Panc1 (cell line): ENCODE measurements at regions not wholly inside any gene's neighbourhood (a gene's known extent, or its start where the extent isn't known, plus 50 kb on each side); places are given as distances from the start of the nearest gene placed in this dataset.

ENCODE experiments used
- ATAC-seq: fragments of 200-7000 bp; cut with Tn5 transposase; 2 replicates; pipeline ENCODE4 v1.9.1; 2020; ENCODE audit warnings: mild to moderate bottlenecking, moderate library complexity
- BruUV-seq: library from RNA; stranded (reverse); fragments of 400-500 nt; replicated peaks from 2 replicates; lab custom pipeline; 2021; lab: Mats Ljungman, UMichigan
- CTCF ChIA-PET: fragments of 300-600 bp; sonication (Branson Sonifier 250); formaldehyde crosslinking; loops from one replicate; lab custom pipeline; 2022; ENCODE audit warnings: antibody characterized with exemption; lab: Charles Lee
- POLR2A ChIA-PET: fragments of 300-600 bp; sonication (Branson Sonifier 250); formaldehyde crosslinking; loops from one replicate; lab custom pipeline; 2022; ENCODE audit warnings: antibody characterized with exemption; lab: Charles Lee
- DNase-seq: peaks from one replicate; pipeline ENCODE4 v3.0.0-alpha.2; 2010; ENCODE audit warnings: low read depth, low spot score
- H3K27ac ChIP-seq: 2 replicates; pipeline ENCODE4 v1.5.1; 2011; ENCODE audit warnings: mild to moderate bottlenecking, low read length, inconsistent platforms
- H3K27me3 ChIP-seq: fragments of 200-500 bp; sonication (Bioruptor generic); 2 replicates; pipeline ENCODE4 v1.6.0; 2014; ENCODE audit warnings: low read length, inconsistent platforms; ENCODE audit not compliant: control insufficient read depth, insufficient read depth
- H3K36me3 ChIP-seq: fragments of 200-500 bp; sonication (Bioruptor generic); 2 replicates; pipeline ENCODE4 v1.5.1; 2014; ENCODE audit warnings: inconsistent platforms, mild to moderate bottlenecking, low read length, moderate library complexity; ENCODE audit not compliant: control insufficient read depth, insufficient read depth
- H3K4me1 ChIP-seq: 2 replicates; pipeline ENCODE4 v1.5.1; 2011; ENCODE audit warnings: inconsistent platforms, mild to moderate bottlenecking, low read length, moderate library complexity; ENCODE audit not compliant: control insufficient read depth, insufficient read depth
- H3K4me3 ChIP-seq, 2 experiments: 2 replicates each; pipeline ENCODE4 v1.5.1; 2011 to 2012; ENCODE audit warnings: low read depth in 2 of 2, low read length in 2 of 2, mild to moderate bottlenecking in 2 of 2, inconsistent platforms in 1 of 2, moderate library complexity in 1 of 2
- H3K9me3 ChIP-seq: fragments of 200-500 bp; sonication (Bioruptor generic); 2 replicates; pipeline ENCODE4 v1.5.1; 2014; ENCODE audit warnings: low read depth, mild to moderate bottlenecking, inconsistent platforms, low read length, moderate library complexity; ENCODE audit not compliant: control insufficient read depth, insufficient read depth
- POLR2AphosphoS5 ChIP-seq: IDR thresholded peaks from 2 replicates; pipeline ENCODE4 v1.6.1; 2012; ENCODE audit warnings: mild to moderate bottlenecking, low read depth, low read length, moderate library complexity
- SIN3A ChIP-seq: IDR thresholded peaks from 2 replicates; pipeline ENCODE4 v1.6.1; 2012; ENCODE audit warnings: low read depth, mild to moderate bottlenecking, low read length, moderate library complexity, borderline replicate concordance; ENCODE audit not compliant: insufficient read depth
- TCF7L2 ChIP-seq: IDR thresholded peaks from 2 replicates; pipeline ENCODE4 v1.6.1; 2011; ENCODE audit warnings: mild to moderate bottlenecking, low read depth, low read length, inconsistent platforms
- in situ Hi-C: cut with HindIII; loops from 2 replicates; pipeline ENCODE4 v1.10.0; 2016; ENCODE audit warnings: low sequenced_read_pairs, low pct_unique_long_range_greater_than_20kb
- intact Hi-C: fragments of 100-400 bp; cut with micrococcal nuclease; formaldehyde crosslinking; loops from one replicate; pipeline ENCODE4 v1.10.0; 2022; ENCODE audit not compliant: unreplicated experiment
- TF ChIP-seq, protein P1 (sequence below): fragments of 450-650 bp; IDR thresholded peaks from 2 replicates; pipeline ENCODE4 v1.5.1; 2017; ENCODE audit warnings: mild to moderate bottlenecking
- TF ChIP-seq, protein P2 (sequence below), 2 experiments: IDR thresholded peaks; 2 replicates each; pipeline ENCODE4 v1.6.1; 2011 to 2012; ENCODE audit warnings: low read depth in 2 of 2, control low read depth in 1 of 2, low read length in 1 of 2, mild to moderate bottlenecking in 1 of 2, moderate library complexity in 1 of 2; ENCODE audit not compliant: insufficient read depth in 1 of 2

DNA sequence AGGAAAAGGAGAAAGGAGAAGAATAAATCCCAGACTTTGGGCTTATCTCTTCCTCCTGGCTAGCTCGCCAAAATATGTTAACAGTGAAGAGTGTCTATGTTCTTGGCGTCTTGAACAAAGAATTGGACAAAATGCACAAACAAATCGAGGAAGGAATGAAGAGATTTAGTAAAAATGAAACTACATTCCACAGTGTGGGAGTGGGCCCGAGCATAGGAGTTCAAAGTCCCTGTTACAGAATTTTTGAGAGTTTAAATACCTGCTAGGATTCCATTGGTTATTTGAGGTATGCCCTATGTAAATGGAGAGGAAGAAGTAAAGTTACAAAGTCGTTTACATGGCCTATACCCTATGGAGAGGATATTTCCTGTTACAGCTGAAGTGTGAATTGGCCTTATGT is 525.1 kb upstream of the CNTN5 start:
- no TSS peak for BruUV-seq
- no peaks in the 10 kb centered on the region for H3K4me1 ChIP-seq
- no peaks in the 10 kb centered on the region for H3K9me3 ChIP-seq
- no peak overlapping the region for H3K4me3 ChIP-seq
- intact Hi-C loops (no loop called here), in situ Hi-C loops (no loop called here)
- TF ChIP-seq TCF7L2, result no peak
- TF ChIP-seq POLR2AphosphoS5, result no peak
- no peak for TF ChIP-seq SIN3A
- TF ChIP-seq, protein P1, sequence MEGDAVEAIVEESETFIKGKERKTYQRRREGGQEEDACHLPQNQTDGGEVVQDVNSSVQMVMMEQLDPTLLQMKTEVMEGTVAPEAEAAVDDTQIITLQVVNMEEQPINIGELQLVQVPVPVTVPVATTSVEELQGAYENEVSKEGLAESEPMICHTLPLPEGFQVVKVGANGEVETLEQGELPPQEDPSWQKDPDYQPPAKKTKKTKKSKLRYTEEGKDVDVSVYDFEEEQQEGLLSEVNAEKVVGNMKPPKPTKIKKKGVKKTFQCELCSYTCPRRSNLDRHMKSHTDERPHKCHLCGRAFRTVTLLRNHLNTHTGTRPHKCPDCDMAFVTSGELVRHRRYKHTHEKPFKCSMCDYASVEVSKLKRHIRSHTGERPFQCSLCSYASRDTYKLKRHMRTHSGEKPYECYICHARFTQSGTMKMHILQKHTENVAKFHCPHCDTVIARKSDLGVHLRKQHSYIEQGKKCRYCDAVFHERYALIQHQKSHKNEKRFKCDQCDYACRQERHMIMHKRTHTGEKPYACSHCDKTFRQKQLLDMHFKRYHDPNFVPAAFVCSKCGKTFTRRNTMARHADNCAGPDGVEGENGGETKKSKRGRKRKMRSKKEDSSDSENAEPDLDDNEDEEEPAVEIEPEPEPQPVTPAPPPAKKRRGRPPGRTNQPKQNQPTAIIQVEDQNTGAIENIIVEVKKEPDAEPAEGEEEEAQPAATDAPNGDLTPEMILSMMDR, result no peak
- TF ChIP-seq, protein P2, sequence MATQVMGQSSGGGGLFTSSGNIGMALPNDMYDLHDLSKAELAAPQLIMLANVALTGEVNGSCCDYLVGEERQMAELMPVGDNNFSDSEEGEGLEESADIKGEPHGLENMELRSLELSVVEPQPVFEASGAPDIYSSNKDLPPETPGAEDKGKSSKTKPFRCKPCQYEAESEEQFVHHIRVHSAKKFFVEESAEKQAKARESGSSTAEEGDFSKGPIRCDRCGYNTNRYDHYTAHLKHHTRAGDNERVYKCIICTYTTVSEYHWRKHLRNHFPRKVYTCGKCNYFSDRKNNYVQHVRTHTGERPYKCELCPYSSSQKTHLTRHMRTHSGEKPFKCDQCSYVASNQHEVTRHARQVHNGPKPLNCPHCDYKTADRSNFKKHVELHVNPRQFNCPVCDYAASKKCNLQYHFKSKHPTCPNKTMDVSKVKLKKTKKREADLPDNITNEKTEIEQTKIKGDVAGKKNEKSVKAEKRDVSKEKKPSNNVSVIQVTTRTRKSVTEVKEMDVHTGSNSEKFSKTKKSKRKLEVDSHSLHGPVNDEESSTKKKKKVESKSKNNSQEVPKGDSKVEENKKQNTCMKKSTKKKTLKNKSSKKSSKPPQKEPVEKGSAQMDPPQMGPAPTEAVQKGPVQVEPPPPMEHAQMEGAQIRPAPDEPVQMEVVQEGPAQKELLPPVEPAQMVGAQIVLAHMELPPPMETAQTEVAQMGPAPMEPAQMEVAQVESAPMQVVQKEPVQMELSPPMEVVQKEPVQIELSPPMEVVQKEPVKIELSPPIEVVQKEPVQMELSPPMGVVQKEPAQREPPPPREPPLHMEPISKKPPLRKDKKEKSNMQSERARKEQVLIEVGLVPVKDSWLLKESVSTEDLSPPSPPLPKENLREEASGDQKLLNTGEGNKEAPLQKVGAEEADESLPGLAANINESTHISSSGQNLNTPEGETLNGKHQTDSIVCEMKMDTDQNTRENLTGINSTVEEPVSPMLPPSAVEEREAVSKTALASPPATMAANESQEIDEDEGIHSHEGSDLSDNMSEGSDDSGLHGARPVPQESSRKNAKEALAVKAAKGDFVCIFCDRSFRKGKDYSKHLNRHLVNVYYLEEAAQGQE (IDR thresholded peaks at IDR 0.05; ENCODE audit: insufficient read depth in 1 of 2, low read depth in 2 of 2, low read length in 1 of 2), result no peak
- no peaks in the 10 kb centered on the region for H3K27me3 ChIP-seq
- POLR2A ChIA-PET, result no interaction called here
- ATAC-seq (no peak), DNase-seq (no peak)
- H3K27ac ChIP-seq, result no peak overlapping the region
- CTCF ChIA-PET, result no interaction called here
- H3K36me3 ChIP-seq, result no peaks in the 10 kb centered on the region

DNA sequence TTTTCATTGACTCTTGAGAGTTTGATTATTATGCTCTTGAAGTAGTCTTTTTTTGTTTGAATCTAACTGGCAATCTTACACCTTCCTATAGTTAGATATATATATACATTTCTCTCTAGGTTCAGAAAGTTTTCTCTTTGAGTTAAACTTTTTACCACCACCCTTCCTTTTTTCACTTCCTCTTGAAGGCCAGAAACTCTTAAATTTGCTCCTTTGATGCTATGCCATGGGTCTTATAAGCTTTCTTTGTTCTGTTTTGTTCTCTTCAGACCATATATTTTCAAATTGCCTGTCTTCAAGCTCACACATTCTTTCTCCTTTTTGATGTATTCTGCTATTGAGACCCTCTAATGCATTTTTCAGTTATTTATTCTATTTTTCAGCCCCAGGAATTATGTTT is 513.5 kb upstream of the CNTN5 start:
- no peak for ATAC-seq
- H3K4me1 ChIP-seq, result no peaks in the 10 kb centered on the region
- no TSS peak for BruUV-seq
- 0 out of 2 replicates have a peak, but pooled peaks cover 3% of the 10 kb centered on the region for H3K9me3 ChIP-seq
- in situ Hi-C loops, result no loop called here
- TF ChIP-seq, protein P1, result no peak
- no peak for TF ChIP-seq POLR2AphosphoS5
- TF ChIP-seq SIN3A, result no peak
- TF ChIP-seq TCF7L2, result no peak
- TF ChIP-seq, protein P2 (IDR thresholded peaks at IDR 0.05; ENCODE audit: insufficient read depth in 1 of 2, low read depth in 2 of 2, low read length in 1 of 2), result no peak
- intact Hi-C loops, result no loop called here
- CTCF ChIA-PET, result no interaction called here
- no peaks in the 10 kb centered on the region for H3K36me3 ChIP-seq
- H3K4me3 ChIP-seq, result no peak overlapping the region
- no peaks in the 10 kb centered on the region for H3K27me3 ChIP-seq
- POLR2A ChIA-PET, result no interaction called here
- DNase-seq, result no peak
- no peak overlapping the region for H3K27ac ChIP-seq
